Caki2 (cell line): ENCODE measurements at regions not wholly inside any gene's neighbourhood (a gene's known extent, or its start where the extent isn't known, plus 50 kb on each side); places are given as distances from the start of the nearest gene placed in this dataset.
"Not testable (repeated sequence)": the region's sequence is repeated elsewhere in the genome, so short reads cannot be mapped to it uniquely, and the experiment has no call there.

Experiments used
- DNase-seq: peaks from one replicate; pipeline ENCODE4 v3.0.0-alpha.2; 2015; ENCODE audit warnings: low read depth
- in situ Hi-C: cut with HindIII; loops from 2 replicates; pipeline ENCODE4 v1.10.0; 2016; ENCODE audit warnings: low sequenced_read_pairs, low pct_unique_long_range_greater_than_20kb, mixed read lengths

DNA sequence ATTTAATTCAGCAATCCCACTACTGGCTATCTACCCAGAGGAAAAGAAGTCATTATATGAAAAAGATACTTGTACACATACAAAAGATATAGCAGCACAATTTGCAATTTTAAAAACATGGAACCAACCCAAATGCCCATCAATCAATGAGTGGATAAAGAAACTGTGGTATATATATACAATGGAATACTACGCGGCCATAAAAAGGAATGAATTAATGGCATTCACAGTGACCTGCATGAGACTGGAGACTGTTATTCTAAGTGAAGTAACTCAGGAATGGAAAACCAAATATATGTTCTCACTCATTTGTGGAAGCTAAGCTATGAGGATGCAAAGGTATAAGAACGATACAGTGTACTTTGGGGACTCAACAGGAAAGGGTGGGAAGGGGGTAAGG lies 102.8 kb upstream of the KCNMA1 start:
- DNase-seq, in situ Hi-C loops: not testable (repeated sequence)

DNA sequence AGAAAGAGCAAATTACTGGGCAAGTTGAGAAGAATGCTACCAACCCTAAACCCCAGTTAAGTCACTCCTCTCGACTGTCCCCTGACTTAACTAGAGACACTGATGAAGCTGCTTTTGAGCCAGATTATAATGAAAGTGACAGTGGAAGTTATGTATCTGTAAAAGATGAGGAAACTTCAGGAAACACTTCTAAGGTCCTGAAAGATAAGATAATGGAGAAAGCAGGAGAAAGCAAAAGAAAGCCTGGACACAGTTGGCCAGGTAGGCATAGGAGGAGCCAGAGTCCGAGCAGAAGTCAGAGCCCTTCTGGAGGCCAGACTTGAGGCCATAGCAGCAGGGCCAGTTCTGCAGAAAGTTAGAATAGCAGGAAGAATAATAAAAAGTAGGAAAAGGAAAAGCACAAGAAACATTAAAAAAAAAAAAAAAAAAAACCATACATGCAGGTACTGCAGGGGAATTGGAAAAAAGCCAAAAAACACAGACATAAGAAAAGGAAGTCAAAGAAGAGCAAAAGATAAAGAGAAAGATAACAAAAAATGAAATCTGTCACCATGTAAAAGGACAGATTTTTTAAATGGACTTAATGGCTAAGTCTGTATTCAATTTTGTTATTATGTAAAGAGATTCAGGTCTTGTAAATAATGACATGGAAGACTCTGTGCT lies 101.0 kb upstream of the KCNMA1 start:
- in situ Hi-C loops = no loop called here
- no peak for DNase-seq

DNA sequence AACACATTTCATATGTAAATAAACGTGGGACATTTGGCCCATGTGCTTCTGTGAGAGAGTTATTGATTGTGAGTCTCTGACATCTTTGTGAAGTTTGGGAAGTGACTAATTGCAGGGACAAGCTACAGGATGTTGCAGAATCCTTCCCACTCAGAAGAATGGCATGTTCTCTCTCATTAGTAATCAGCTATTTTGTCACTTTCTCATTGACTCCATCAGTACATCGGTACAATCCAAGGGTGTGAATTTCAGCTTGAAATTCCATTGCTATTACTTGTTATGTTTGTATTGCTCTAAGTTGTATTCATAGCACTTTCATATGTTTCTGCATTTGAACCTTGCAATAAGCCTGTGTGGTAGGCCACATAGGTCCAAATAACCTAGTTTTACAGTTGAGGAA lies 100.0 kb upstream of the KCNMA1 start:
- in situ Hi-C loops = no loop called here
- DNase-seq = peak; percentile 59

DNA sequence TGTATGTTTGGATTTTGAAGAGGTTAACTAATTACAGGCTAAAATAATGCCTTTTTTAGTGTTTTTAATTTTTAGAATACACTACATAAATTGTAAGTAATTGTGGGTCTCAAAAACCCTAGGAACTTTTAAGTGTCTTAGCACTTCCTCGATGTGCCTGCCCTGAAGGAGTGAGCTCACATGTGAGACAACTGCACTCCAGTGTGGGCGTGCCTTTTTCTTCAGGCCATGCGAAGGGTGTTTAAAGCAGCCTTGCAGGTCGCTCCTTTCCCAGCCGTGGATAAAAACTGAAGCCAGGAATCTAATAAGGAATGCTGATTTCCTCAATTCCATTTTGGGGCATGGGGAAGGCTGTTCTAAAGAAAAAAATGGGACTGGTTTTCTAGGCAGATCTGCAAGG lies 97.5 kb upstream of the KCNMA1 start:
- DNase-seq, in situ Hi-C loops: not testable (repeated sequence)

DNA sequence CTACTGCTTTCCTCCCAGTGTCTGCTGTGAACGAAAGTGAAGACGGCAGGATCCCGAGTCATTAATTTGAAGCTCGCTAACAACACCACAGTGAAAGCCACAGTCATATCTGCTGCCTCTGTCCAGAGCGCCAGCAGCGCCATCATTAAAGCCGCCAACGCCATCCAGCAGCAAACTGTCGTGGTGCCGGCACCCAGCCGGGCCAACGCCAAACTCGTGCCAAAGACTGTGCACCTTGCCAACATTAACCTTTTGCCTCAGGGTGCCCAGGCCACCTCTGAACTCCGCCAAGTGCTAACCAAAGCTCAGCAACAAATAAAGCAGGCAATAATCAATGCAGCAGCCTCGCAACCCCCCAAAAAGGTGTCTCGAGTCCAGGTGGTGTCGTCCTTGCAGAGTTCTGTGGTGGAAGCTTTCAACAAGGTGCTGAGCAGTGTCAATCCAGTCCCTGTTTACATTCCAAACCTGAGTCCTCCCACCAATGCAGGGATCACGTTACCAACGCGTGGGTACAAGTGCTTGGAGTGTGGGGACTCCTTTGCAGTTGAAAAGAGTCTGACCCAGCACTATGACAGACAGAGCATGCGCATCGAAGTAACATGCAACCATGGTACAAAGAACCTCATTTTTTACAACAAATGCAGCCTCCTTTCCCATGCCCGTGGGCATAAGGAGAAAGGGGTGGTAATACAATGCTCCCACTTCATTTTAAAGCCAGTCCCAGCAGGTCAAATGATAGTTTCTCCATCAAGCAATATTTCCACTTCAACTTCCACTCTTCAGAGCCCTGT lies 94.8 kb upstream of the KCNMA1 start:
- DNase-seq = no peak
- in situ Hi-C loops = no loop called here

DNA sequence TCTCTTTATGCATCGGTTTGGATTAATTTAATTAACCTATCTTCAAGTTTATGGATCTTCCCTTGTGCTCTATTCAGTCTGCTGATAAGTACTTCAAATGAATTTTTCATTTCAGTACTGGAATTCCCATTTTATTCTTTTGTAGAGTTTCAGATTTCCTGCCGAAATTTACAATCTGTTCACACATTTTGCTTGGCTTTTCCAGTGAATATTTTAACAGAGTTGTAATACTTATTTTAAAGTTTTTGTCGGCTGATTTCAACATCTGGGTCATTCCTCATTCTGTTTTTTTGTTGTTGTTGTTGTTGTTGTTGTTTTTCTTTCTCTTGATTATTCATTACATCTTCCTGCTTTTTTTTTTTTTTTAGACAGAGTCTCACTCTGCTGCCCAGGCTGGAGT lies 89.9 kb upstream of the KCNMA1 start:
- no peak for DNase-seq
- in situ Hi-C loops = no loop called here

DNA sequence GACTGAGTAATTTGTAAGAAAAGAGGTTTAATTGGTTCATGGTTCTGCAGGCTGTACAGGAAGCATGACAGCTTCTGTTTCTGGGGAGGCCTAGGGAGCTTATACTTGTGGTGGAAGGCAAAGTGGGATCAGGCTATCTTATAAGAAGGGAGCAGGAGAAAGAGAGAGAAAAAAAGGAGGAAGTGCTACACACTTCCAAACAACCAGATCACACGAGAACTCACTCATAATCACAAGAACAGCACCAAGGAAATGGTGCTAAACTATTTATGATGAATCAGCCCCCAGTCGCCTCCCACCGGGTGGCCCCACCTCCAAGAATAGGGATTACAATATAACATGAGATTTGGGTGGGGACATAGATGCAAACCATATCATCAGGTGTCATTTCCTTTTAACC lies 89.1 kb upstream of the KCNMA1 start:
- DNase-seq = no peak
- in situ Hi-C loops = no loop called here

DNA sequence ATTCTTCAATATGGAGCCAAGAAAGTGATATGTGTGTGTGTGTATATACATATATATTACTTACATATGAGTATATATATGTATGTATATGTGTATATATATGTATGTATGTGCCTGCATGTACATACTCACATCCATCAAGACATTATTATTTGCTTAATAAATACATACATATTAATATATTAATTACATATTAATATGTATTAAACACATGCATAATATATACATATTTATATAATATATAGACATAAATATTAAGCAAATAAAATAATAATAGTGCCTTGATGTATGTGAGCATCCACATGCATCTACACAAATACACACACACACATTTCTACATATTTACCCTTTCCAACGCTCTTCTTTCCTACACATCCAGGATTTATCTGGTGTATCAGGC lies 88.7 kb upstream of the KCNMA1 start:
- no peak for DNase-seq
- in situ Hi-C loops = no loop called here

DNA sequence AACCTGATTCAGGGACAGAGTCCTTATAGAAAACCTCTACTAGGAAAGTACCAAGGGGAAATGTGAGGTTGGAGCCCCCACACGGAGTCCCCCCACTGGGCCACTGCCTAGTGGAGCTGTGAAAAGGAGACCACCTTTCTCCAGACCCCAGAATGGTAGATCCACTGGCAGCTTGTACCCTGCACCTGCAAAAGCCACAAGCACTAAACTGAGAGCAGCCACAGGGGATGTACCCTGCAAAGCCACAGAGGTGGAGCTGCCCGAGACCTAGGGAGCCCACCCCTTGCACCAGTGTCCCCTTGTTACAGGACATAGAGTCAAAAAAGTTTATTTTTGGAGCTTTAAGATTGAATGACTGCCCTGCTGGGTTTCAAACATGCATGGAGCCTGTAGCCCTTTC lies 87.2 kb upstream of the KCNMA1 start:
- no peak for DNase-seq
- in situ Hi-C loops = no loop called here

DNA sequence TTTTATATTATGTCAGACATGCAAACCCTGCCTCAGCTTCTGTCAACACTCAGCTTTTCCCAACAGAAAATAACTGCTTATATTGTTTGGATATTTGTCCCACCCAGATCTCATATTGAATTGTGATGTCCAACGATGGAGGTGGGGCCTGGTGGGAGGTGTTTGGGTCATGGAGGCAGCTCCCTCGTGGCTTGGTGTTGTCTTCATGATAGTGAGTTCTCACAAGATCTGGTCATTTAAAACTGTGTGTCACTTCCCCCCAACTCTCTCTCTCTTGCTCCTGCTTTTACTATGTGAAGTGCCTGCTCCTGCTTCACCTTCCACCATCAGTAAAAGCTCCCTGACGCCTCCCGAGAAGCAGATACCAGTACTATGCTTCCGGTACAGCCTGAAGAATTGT lies 85.8 kb upstream of the KCNMA1 start:
- DNase-seq = no peak
- in situ Hi-C loops = no loop called here

DNA sequence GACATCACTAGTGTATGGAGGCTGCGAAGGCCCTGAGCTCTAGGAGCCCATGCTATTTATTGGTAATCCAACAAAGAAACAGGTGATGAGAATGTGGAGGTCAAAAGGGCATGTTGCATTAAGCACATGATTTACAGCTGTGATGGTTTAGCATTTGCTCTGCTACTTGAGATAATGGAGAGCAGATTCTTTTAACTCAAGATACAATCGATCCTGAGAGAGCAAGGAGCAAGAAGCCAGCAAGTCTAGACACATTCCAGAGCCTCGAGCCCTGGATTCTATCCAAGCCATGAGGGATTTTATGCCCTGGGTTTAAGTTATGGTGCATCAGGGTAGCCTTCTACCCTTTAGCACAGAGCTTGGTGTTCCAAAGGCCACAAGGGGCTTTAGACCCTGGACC lies 85.3 kb upstream of the KCNMA1 start:
- DNase-seq, in situ Hi-C loops: not testable (repeated sequence)

DNA sequence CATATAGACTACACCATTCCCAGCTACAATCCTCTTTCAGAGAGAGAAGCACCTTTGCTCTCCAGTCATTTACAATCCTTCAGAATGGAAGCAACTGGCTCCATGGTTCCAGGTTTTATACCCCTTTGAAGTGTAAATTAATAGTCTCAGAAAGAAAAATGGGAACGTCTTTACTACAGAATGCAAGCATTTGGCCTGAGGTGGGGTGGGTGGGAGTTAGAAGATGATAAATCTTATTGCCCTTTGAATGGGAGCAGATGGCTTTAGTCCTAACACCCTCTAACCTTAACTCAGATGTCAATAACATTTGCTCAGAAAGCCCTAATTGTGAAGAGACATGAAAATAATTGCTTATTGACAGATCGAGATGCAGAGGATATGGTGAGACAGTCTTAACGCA lies 84.2 kb upstream of the KCNMA1 start:
- in situ Hi-C loops = no loop called here
- no peak for DNase-seq

DNA sequence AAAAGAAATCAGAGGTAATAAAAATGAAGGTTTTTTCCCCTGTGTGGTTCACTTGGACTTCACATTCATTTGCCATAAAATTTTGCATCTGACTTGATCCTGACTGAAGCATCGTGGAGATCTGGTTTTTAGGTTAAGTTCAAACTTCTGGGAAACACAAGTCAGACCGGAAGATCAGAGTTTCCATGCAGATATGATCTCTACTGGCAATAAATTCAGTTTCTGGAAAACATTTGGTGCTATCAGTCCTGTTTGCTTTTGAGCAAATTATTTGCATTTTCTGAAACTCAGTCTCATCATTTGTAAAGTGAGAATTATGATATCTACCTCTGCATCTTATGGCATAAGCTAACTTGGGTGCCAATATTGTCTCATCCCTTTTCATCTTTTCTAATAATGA lies 81.3 kb upstream of the KCNMA1 start:
- no peak for DNase-seq
- in situ Hi-C loops = no loop called here

DNA sequence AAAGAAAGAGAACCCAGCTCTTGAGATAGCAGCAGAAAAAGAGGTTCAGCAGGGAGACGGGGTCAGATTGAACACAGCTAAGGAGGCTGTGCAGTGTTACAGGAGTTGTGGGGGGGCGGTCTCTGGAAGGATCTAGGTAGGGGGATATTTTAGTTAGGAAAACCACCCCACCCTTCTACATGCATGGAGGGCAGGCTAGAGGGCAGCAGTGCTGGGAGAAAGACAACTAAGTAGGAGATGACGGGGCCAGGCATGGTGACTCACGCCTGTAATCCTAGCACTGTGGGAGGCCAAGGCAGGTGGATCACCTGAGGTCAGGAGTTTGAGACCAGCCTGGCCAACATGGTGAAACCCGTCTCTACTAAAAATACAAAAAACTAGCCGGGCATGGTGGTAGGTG lies 80.7 kb upstream of the KCNMA1 start:
- DNase-seq, in situ Hi-C loops: not testable (repeated sequence)

DNA sequence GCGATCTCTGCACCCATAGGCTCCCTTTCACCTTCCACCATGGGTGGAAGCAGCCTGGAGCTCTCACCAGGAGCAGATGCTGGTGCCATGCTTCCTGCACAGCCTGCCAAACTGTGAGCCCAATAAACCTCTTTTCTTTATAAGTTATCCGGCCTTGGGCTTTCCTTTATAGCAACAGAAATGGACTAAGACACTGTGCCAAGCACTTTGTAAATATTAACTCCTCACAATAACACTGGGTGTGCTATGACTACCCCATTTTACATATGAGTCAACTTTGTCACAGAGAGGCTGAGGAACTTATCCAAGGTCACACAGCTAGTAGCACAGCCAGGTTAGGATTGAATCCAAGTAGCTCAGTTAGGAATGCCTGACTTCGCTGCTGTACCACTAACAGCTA lies 79.7 kb upstream of the KCNMA1 start:
- no peak for DNase-seq
- in situ Hi-C loops = no loop called here

DNA sequence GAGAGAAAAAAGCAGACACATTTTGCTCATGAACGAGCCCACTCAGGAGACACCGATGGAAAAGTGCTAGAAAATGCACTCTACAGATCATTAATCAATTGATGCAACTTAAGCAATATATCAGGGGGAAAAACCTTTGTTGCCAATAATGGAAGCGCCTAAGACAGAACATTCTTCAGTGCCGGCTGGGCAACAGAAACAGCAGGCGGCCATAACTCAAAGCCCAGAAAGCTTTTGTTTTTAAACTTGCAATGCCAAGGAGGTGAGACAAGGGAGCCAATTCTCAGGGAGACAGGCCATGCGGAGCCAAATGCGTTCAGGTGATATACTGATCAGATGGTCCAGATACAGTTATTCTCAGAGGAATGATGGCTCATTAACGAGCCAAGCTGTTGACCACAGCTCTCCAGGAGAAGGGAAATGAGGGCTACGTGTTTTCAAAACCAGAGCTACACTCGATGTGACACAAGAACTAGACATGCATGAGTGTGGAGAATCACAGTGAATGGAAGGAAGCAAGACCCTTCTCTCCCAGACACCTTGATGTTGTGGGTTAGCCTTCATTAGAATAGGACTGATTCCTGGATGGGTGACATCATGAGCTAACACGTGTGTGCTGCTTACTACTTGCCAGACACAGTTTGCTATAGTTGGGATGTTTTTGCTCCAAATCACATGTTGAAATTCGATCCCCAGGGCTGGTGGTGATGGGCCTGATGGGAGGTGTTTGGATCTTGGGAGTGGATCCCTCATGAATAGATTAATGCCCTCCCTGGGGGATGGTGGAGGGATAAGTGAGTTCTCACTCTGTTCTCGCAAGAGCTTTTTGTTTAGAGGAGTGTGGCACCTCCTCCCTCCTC lies 79.1 kb upstream of the KCNMA1 start:
- in situ Hi-C loops = no loop called here
- DNase-seq = no peak

DNA sequence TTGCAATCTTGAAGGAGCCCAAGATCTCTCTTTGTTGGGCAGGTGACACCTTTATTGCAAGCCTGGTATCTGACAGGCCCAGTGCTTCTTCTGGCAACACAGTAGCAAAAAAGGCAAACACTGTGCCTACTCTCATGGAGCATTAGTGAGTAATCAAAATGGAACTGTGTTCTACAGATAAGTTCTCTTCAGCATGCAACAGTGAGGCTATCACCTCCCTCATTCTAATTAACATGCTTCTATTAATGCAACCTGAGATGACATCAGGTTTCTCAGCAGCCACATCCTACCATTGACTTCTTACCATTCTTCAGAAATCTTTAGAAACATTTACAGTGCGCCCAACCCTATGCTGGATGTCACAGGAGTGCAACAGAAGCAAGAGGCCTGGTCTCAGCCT lies 77.9 kb upstream of the KCNMA1 start:
- in situ Hi-C loops = no loop called here

DNA sequence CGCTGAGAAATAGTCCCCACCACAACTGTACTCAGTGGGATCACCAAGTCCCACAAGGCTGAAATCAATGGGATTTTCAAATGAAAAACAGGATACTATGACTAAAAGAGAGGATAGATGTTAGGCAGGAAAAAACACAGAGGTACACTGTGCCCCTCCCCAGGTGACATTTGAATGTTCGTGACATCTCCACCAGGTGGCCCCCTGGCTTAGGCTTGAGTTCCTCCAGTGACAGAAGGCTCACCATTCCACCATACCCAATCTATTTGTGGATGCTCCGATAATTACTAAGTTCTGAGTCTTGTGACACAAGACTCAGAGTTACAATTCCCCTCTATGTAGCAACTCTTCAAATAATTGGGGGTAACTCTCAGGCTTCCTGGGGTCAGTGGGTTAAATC lies 77.5 kb upstream of the KCNMA1 start:
- no peak for DNase-seq
- in situ Hi-C loops = no loop called here

More for the DNA sequence above, 77.9 kb upstream of the KCNMA1 start:
- DNase-seq = no peak
